HG02981 (cell line): ENCODE measurements at regions not wholly inside any gene's neighbourhood (a gene's known extent, or its start where the extent isn't known, plus 50 kb on each side); places are given as distances from the start of the nearest gene placed in this dataset.
"Not testable (repeated sequence)": the region's sequence is repeated elsewhere in the genome, so short reads cannot be mapped to it uniquely, and the experiment has no call there.

ENCODE experiments used
- ATAC-seq: cut with Tn5 transposase; IDR thresholded peaks from one replicate; pipeline ENCODE4 v1.9.1; 2021; ENCODE audit warnings: mild to moderate bottlenecking, moderate library complexity; ENCODE audit not compliant: unreplicated experiment

DNA sequence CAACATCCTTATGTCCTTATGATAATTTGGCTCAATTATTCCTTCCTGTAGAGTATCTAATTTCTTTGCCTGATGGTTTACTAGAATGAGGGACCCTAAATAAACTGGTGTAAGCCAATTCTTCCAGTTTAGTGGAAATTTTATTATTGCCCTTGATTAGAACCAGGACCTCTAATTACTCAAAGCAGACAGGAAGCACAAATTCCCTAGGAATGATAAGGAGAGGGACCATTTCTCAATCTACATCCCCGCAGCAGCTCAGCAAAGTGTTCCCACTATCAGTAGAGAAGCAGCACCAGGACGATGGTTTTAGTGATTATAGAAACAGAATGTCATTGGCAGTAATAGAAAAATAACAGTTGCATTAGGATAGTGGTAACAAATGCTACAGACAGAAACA lies 97.1 kb downstream of the PLPPR4 start:
- ATAC-seq = no peak

DNA sequence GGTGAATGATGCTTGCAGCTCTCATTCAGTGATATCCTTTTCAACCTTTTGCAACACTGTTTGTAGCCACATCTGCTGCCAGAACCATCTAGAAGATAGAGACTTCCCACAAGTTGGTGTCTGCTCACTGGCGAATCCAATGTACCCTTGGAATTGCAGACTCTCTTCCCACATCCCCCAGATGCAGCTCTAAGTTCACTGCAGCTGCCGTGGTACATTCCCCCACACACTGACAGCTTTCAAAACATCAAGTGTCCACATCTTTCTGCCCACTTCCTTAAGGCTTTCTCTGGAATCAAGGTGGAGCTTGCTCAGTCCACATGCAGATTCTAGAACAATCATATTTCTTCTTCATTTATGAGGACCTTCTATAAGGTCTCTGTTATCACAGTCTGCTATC lies 99.2 kb downstream of the PLPPR4 start:
- no peak for ATAC-seq

DNA sequence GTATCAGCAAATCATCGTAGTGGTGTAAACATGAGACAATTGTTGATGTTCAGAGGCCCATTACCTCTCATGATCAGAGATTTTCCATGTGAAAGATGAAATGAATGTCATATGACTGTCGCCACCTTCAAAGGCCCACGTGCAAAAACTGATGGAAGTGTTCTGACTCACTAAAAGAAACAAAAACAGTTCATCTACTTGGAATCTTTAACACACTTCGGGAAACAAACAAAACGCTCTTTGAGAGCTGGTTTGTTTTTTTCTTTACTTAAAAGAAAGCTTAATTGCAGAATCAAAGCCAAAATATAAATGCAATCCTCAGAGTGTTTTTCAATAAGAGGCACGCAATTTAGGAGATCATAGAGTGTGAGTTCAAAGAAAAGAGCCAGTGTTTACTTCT lies 100.8 kb downstream of the PLPPR4 start:
- ATAC-seq = no peak

DNA sequence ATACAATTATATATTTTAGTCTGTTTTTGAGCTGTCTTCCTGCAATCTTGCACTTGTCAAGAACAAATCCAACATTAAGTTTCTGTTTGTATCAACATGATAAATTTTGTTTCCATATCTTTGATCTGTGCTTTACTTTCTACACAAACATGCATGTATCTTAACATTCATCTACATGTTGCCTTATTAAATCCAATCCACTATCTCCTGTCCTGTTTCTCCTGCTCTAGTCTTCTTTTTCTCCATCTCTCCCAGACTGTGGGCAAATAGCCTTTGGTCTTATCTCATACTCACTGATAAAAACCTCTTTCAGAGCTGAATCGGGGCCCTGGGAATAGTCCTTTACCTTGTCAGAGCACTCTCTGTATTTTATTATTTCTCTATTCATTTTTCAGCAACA lies 101.3 kb downstream of the PLPPR4 start:
- ATAC-seq = no peak

DNA sequence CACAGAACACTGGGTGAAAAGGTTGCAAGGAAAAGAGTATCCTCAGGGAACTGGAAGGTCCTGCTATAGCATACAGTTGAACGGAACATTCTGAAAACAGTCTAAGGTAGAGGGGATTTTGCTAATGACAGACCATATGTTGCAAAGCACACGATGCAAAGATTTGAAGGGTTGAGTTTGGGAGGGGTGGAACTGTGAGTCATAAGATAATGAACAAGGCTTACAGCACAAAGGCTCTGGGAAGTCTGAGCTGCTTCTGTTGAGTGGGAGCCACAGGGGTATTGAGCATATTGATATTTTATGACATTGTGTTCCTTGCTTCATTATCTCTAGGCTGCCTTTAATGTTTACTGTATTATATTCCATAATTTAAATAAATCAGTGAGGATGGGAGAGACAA lies 104.9 kb downstream of the PLPPR4 start:
- ATAC-seq = no peak

DNA sequence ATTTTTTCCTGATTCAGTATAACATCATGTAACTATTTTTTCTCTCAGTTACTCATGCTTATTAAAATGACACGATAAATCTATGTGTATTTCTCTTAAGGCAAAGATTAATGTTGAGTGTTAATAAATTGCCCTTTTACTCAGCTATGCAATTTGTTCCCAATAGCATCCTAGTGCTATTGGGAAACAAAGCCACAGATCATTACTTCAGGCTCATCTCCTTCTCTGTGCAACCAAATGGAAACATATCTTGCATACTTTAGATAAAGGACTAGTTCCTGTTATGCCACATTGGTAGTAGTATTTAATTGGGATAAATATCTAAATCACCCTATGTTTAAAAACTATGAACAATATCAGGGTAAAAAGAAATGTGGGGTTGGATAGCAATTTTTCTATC lies 106.2 kb downstream of the PLPPR4 start:
- no peak for ATAC-seq

DNA sequence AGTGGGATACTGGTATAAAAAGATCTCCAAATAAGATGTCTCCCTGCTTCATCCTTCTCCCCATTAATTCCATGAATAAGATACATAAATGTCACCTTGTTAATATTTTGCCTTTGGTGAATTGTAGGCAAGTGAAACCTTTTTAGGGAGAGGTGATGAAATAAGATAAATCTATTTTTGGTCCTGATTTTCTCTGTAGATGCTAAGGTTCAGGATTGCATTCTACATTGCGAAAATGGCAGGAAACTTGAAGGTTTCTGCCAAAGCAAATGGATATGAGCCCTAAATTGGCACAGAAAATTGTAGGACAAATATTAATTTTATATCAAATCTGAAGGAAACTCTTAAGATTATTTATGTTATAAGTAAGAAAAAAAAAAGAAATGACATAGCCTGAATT lies 107.1 kb downstream of the PLPPR4 start:
- no peak for ATAC-seq

DNA sequence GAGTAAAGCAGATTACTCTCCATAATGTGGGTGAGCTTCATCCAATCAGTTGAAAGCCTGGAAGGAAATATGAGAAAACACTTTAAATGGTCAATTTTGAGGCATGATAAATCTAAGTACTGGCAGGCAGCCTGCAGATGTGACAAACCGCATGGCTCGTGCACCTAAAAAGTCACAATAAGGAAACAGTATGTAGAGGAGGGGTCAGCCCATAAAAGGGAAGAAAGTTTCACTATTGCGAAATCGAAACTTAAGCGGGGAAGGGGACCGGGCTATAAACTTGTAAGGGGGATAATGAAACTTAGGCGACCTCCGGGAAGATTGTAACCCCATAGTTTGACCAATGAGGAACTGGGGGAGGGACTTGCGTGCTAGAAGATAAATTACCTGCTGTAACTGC lies 109.8 kb downstream of the PLPPR4 start:
- no peak for ATAC-seq

DNA sequence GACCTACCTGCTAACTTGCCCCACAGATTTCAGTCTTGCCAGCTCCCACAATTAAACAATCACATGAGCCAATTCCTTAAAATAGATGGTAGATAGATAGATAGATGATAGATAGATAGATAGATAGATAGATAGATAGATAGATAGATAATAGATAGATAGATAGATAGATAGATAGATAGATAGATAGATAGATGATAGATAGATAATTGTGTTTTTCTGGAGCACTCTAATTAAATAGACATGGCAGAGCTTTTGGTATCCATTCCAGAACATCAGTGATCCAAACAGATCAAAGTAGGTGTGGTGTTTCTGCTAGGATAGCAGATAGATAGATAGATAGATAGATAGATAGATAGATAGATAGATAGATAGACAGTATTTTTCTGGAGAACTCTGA lies 110.4 kb downstream of the PLPPR4 start:
- ATAC-seq = not testable (repeated sequence)

DNA sequence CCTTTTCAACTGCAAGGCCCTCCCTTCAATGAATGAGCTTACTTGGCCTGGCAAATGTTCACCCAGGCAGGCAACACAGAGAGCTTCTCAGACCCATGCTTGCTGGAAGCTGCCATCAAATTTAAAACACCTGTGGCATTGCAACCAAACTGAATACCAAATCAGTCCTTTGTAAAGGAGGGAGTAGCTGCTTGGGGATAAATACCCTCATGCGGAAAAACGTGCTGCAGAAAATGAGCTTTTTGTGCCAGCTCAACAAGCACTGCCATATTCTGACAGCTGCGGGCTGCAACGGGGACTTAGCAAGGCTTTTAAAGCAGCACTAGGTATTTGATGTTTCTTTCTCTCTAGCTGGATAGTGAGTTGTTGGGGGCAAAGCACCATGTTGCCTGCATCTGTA lies 119.7 kb downstream of the PLPPR4 start:
- no peak for ATAC-seq

DNA sequence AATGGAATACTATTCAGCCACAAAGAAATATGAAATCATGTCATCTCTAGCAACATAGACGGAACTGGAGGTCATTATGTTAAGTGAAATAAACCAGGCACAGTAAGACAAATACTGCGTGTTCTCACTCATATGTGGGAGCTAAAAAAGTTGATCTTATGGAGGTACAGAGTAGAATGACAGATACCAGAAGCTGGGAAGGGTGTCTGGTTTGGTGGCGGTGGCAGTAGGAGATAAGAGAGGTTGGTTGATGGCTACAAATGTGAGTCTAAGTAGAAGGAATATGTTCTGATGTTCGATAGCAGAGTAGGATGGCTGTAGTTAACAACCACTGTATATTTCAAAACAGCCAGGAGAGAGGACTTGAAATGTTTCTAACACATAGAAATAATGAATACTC lies 121.6 kb downstream of the PLPPR4 start:
- ATAC-seq = no peak

DNA sequence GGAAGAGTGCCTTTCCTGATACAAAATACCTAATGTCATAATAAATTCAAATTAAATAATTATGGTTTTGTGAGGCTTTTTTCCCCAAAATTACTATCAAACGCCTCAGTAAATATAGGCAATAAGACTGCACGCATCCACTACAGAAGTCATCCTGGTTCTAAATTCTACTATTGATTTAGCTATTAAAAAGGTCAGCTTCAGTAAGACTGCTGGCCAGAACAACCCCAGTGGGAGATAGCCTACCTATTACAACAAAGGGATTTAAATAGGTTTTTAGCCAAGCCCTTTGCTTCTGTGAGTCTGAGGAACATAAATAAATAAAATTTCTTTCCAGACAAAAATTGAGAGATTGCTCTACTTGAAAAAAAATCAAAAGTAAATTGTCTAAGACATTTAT lies 132.1 kb downstream of the PLPPR4 start:
- no peak for ATAC-seq

DNA sequence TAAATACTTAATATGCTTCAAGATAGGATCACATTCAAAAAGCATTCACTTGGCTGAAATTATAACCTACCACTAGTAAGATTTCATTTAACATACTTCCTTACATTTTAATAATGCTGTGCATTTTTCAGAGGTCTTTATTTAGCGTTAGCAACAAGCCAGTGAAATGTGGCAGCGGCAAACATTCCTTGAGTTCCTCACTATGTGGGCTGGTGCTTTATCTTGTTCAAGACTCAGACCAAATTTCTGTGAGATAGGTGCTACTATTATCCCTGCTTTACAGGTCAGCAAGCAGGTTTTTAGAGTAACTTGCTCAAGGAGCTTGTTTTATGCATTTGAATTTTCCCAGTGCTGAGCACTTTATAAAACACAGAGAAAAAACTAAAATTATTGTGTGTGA lies 132.7 kb downstream of the PLPPR4 start:
- ATAC-seq = no peak

DNA sequence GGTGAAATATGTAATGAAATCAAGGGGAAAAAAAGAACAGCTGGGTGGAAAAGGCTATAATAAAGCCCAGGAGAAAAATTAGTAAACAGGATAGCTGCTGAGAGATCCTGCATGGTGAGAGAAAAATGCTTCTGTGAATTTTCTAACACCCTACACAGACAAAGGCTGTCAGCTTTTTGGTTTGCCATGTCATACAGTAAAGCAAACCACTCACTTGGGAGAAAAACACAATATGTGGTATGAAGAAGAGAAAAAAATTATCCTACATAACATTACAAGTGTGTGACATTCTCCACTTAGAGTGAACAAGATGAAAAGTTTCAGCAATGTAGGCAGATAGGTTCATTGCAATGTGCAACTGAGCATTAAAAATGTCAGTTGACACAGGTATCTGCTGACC lies 133.6 kb downstream of the PLPPR4 start:
- ATAC-seq = no peak

DNA sequence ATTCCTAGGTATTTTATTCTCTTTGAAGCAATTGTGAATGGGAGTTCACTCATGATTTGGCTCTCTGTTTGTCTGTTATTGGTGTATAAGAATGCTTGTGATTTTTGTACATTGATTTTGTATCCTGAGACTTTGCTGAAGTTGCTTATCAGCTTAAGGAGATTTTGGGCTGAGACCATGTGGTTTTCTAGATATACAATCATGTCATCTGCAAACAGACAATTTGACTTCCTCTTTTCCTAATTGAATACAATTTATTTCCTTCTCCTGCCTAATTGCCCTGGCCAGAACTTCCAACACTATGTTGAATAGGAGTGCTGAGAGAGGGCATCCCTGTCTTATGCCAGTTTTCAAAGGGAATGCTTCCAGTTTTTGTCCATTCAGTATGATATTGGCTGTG lies 137.3 kb downstream of the PLPPR4 start:
- ATAC-seq = not testable (repeated sequence)

DNA sequence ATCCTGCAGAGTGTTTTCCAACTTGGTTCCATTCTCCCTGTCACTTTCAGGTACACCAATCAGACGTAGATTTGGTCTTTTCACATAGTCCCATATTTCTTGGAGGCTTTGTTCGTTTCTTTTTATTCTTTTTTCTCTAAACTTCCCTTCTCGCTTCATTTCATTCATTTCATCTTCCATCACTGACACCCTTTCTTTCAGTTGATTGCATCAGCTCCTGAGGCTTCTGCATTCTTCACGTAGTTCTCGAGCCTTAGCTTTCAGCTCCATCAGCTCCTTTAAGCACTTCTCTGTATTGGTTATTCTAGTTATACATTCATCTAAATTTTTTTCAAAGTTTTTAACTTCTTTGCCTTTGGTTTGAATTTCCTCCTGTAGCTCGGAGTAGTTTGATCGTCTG lies 140.1 kb downstream of the PLPPR4 start:
- ATAC-seq = not testable (repeated sequence)

DNA sequence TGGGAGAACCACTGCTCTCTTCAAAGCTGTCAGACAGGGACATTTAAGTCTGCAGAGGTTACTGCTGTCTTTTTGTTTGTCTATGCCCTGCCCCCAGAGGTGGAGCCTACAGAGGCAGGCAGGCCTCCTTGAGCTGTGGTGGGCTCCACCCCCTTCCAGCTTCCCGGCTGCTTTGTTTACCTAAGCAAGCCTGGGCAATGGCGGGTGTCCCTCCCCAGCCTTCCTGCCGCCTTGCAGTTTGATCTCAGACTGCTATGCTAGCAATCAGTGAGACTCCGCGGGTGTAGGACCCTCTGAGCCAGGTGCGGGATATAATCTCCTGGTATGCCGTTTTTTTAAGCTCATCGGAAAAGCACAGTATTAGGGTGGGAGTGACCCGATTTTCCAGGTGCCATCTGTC lies 141.0 kb downstream of the PLPPR4 start:
- not testable (repeated sequence) for ATAC-seq

DNA sequence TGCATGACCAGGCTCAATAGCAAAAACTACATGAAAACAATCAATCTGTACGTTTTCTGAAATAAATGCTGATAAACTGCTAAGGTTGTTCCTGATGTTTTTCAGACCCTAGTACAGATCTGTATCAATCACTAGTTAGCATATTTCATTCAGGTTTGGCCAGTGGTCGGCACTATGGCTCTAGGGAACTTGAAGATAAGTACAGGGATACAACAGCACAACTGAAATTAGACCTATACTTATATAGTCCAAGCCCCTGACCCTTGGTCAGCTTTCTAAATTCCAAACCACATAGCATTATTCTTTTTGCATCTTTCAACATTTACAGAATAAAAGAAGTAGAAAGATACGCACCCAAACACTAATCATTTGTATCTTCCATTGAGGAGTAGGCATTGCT lies 142.7 kb downstream of the PLPPR4 start:
- ATAC-seq = no peak

DNA sequence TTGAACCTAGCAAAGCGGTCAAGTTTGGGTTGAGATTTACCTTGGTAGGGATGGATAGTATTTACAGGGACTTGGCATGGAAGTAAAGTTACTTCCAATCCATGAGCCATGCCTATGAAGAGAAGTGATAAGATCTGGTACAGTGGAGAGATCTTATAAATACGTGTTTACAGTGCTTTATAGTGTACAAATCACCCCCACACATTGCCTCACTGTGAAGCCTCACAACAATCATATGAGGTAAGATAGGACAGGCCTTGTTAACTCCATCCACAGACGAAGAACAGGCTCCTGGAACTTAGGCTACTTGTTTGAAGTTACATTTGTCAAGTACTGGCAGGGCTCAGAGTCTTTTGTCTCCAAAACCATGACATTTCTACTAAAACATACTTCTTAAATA lies 159.8 kb downstream of the PLPPR4 start:
- no peak for ATAC-seq

DNA sequence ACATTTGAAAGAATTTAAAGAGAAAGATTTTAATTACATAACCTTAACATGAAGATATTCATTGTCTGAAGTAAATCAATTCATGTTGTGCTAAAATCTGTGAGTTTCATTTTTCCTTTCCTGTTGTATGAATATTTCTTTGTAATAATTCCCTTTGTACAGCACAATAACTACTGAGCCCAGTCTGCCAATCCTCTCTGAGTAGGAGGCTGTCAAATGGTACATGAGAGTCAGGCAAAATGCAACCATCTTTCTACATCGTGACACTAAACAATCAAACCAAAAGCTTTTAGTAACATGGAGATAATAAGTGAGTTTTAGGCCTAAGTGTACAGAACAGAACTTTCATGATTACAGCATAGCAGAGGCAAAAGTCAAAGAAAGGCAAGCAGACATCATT lies 165.5 kb downstream of the PLPPR4 start:
- ATAC-seq = no peak

DNA sequence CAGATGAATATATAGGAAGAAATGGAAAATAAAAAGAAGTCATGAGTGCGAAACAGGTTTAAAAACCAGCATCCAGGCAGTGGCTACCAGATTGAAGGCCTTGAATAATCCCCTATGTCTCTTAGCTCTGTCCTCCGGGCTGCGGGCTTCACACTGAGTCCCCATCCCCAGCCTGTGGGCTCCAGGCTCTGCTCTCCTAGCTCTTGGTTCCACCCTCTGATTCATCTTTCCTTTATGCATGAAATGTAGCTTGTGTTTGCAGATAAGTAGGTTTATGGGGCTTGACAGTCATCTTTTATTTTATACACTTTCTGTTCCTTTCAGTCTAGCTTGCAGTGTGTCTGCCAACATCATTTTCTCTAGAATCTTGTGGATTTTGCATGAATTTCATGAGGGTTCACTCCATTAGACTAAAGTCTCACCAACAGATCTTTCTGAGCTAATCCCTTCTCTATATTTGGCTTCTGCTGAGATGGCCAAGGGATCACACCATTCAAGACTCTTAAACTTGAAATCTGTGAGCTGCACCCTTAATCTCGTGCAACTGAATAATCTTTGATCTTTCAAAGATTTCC lies 174.5 kb downstream of the PLPPR4 start:
- no peak for ATAC-seq

DNA sequence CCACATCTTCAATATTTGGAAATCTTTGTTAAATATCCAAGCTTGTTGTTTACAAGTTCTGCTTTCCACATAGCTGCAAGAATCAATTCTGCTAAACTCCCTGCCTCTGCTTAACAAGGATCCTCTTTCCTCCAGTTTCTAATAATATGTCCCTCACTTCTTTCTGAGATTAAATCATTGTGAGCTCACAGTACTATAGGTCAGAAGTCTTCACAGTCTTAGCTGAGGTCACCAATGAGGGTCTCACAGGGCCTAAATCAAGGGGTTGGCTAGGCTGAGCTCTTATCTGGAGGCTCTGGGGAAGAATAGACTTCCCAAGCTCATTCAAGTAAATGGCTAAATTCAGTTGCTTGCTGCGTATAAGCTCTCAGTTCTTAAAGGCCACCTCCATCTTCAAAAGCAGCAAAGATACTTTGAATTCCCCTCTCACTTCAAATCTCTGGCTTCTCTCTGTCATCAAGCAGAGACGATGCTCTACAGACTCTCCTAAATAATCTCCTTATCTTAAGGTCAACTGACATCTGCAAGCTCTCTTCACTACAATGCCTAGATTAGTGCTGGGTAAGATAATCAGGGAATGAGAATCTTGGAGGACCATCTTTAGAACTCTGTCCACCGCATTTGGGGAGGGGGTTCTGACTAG lies 175.3 kb downstream of the PLPPR4 start:
- no peak for ATAC-seq
